SK-N-SH treated with all-trans-retinoic acid at 6 μM for 48 hours (cell line): ENCODE measurements at regions not wholly inside any gene's neighbourhood (a gene's known extent, or its start where the extent isn't known, plus 50 kb on each side); places are given as distances from the start of the nearest gene placed in this dataset.

Experiments
- RARB ChIP-seq: fragments of 250-450 bp; sonication (Bioruptor Pico); IDR thresholded peaks from 2 replicates; pipeline ENCODE4 v1.8.0; 2021; ENCODE audit warnings: mild to moderate bottlenecking, moderate library complexity
- ZFP30 ChIP-seq: fragments of 450-650 bp; formaldehyde crosslinking; IDR thresholded peaks from 2 replicates; pipeline ENCODE4 v1.5.0; 2022; ENCODE audit warnings: mild to moderate bottlenecking, moderate library complexity
- ZNF565 ChIP-seq: fragments of 450-650 bp; formaldehyde crosslinking; conservative IDR thresholded peaks from 2 replicates; pipeline ENCODE4 v1.5.0; 2020; ENCODE audit warnings: low read depth, mild to moderate bottlenecking, moderate library complexity

DNA sequence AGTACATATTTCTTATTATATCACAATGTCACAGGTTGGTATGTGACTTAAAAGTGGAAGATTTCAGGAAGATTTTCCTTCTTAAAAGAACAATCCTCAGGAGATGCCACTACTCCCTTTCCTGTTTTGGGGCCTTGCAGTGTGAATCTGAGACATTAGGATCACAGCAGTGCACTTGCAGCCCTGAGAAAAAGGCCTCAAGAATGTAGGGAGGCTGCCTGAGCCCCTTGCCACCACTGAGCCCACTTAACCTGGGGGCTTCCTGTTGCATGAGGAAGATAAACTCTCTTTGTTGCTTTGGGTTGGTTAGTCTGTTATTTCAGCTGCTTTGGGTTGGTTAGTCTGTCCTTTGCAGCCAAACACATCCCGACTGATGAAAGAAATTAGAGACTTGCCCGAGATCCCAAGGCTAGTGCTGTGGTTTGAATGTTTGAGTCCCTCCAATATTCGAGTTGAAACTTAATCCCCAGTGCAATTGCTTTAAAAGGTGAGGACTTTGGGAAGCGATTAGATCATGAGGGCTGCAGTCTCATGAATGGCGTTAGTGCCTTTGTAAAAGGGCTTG is 151.3 kb upstream of the SP4 start:
- TF ChIP-seq ZNF565 (CRISPR knock-in tag) (no peak), ZFP30 (CRISPR knock-in tag) (no peak), RARB (CRISPR knock-in tag) (no peak)
